ENCODE measurements at regions not wholly inside any gene's neighbourhood (a gene's known extent, or its start where the extent isn't known, plus 50 kb on each side); places are given as distances from the start of the nearest gene placed in this dataset.

- no peak for DNase-seq (ENCODE audit: low spot score in 2 of 2)
- intact Hi-C loops (cut with DNase I), result no loop called here
- Histone ChIP-seq H3K9me3 (peaks cover 0 to 9% of the 10 kb centered on the region in 2 donors), H3K27ac (no peak overlapping the region), H3K4me3 (no peak overlapping the region), H3K36me3 (no peaks in the 10 kb centered on the region), H3K4me1 (no peaks in the 10 kb centered on the region), H3K27me3 (no peaks in the 10 kb centered on the region)
- TF ChIP-seq, protein P1, sequence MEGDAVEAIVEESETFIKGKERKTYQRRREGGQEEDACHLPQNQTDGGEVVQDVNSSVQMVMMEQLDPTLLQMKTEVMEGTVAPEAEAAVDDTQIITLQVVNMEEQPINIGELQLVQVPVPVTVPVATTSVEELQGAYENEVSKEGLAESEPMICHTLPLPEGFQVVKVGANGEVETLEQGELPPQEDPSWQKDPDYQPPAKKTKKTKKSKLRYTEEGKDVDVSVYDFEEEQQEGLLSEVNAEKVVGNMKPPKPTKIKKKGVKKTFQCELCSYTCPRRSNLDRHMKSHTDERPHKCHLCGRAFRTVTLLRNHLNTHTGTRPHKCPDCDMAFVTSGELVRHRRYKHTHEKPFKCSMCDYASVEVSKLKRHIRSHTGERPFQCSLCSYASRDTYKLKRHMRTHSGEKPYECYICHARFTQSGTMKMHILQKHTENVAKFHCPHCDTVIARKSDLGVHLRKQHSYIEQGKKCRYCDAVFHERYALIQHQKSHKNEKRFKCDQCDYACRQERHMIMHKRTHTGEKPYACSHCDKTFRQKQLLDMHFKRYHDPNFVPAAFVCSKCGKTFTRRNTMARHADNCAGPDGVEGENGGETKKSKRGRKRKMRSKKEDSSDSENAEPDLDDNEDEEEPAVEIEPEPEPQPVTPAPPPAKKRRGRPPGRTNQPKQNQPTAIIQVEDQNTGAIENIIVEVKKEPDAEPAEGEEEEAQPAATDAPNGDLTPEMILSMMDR (IDR thresholded peaks at IDR 0.05), result no peak
Observed at GRCh38 chr1:48121955-48122354, 100.6 kb upstream of the SLC5A9 start.

- Histone ChIP-seq H3K27ac (no peak overlapping the region), H3K4me3 (no peak overlapping the region), H3K36me3 (no peaks in the 10 kb centered on the region), H3K27me3 (no peaks in the 10 kb centered on the region), H3K4me1 (no peaks in the 10 kb centered on the region), H3K9me3 (peaks cover 0 to 14% of the 10 kb centered on the region in 2 donors)
- no peak for DNase-seq (ENCODE audit: low spot score in 2 of 2)
- intact Hi-C loops (cut with DNase I), result no loop called here
- TF ChIP-seq, protein P1 (IDR thresholded peaks at IDR 0.05), result no peak
Observed at GRCh38 chr1:48120621-48121020, 101.9 kb upstream of the SLC5A9 start.

- TF ChIP-seq, protein P1 (IDR thresholded peaks at IDR 0.05), result no peak
- H3K36me3 ChIP-seq, result no peaks in the 10 kb centered on the region
- intact Hi-C loops (cut with DNase I), result no loop called here
- no peak for DNase-seq (ENCODE audit: low spot score in 2 of 2)
- H3K9me3 ChIP-seq, result peaks cover 0 to 14% of the 10 kb centered on the region in 2 donors
- no peak overlapping the region for H3K4me3 ChIP-seq
- no peaks in the 10 kb centered on the region for H3K27me3 ChIP-seq
- H3K27ac ChIP-seq, result no peak overlapping the region
- no peaks in the 10 kb centered on the region for H3K4me1 ChIP-seq
Observed at GRCh38 chr1:48115835-48116234, 106.7 kb upstream of the SLC5A9 start.

GRCh38 chr1:48114596-48115382 lies 107.7 kb upstream of the SLC5A9 start:
- H3K4me1 ChIP-seq, result no peaks in the 10 kb centered on the region
- no peaks in the 10 kb centered on the region for H3K36me3 ChIP-seq
- TF ChIP-seq, protein P1 (IDR thresholded peaks at IDR 0.05), result no peak
- no peak for DNase-seq (ENCODE audit: low spot score in 2 of 2)
- H3K27me3 ChIP-seq, result no peaks in the 10 kb centered on the region
- no peak overlapping the region for H3K4me3 ChIP-seq
- H3K9me3 ChIP-seq, result peaks cover 0 to 14% of the 10 kb centered on the region in 2 donors
- no peak overlapping the region for H3K27ac ChIP-seq
- intact Hi-C loops (cut with DNase I), result no loop called here

- no peak overlapping the region for H3K27ac ChIP-seq
- H3K27me3 ChIP-seq, result no peaks in the 10 kb centered on the region
- intact Hi-C loops (cut with DNase I), result loop anchor here (1.0 to 10.0 kb wide), 5 partner anchors 93 to 389 kb away; no protein-coding TSS in a partner anchor
- H3K36me3 ChIP-seq, result no peaks in the 10 kb centered on the region
- no peak for DNase-seq (ENCODE audit: low spot score in 2 of 2)
- TF ChIP-seq, protein P1 (IDR thresholded peaks at IDR 0.05), result peak; percentile 52 to 87 (median 77)
- H3K4me1 ChIP-seq, result no peaks in the 10 kb centered on the region
- H3K4me3 ChIP-seq, result no peak overlapping the region
- H3K9me3 ChIP-seq, result no peaks in the 10 kb centered on the region
Observed at GRCh38 chr1:48109390-48110013, 112.3 kb upstream of the TRABD2B start.
